ENCODE measurements at regions not wholly inside any gene's neighbourhood (a gene's known extent, or its start where the extent isn't known, plus 50 kb on each side); places are given as distances from the start of the nearest gene placed in this dataset.

- TF ChIP-seq CTCF (IDR thresholded peaks at IDR 0.05 in 2 of 3, conservative IDR thresholded peaks at IDR 0.05 in 1 of 3; ENCODE audit: control insufficient read depth in 2 of 3, extremely low read depth in 1 of 3, insufficient read depth in 1 of 3, low read depth in 3 of 3, low read length in 3 of 3), result no peak
- no peak for TF ChIP-seq MTA3 (IDR thresholded peaks at IDR 0.05; ENCODE audit: borderline replicate concordance, low read length)
- no peak for TF ChIP-seq PBX3 (IDR thresholded peaks at IDR 0.05; ENCODE audit: insufficient replicate concordance, low read depth, low read length)
- TF ChIP-seq REST (IDR thresholded peaks at IDR 0.05; ENCODE audit: low read depth, low read length), result no peak
- no peak for TF ChIP-seq ZNF384 (IDR thresholded peaks at IDR 0.05; ENCODE audit: borderline replicate concordance, low read depth, low read length)
Observed at GRCh38 chr2:34288016-34288415, 688.9 kb upstream of the FAM98A start.

Measured in GM12878 (cell line).